ENCODE measurements at regions not wholly inside any gene's neighbourhood (a gene's known extent, or its start where the extent isn't known, plus 50 kb on each side); places are given as distances from the start of the nearest gene placed in this dataset.

DNA sequence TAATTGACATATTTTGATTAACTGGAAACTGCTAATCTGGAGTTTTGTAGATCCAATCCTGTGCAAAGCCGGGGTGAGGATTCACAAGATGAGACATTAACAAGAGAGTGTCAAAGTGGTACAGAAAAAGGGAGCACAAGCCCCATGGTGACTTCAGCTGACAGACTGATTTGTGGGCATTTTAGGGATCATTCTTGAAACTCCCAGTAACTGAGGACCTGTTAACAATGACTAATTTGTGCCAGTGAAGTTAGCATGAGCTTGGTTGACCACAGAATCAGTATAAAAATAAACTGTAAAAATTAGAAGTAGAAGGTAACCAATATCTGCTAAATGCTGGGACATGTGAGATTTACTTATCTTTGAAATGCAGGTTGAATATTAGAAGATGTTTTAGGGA lies 1578.3 kb downstream of the EFNA5 start:
- Histone ChIP-seq H3K4me1 (no peaks in the 10 kb centered on the region), H3K36me3 (ENCODE audit: insufficient read depth in 1 of 2, low read depth in 1 of 2) (no peaks in the 10 kb centered on the region), H3K4me3 (no peak overlapping the region), H3K27me3 (ENCODE audit: insufficient read depth in 3 of 3, low read length in 2 of 3) (no peaks in the 10 kb centered on the region), H3K9me3 (no peaks in the 10 kb centered on the region), H3K27ac (no peak overlapping the region)
- TF ChIP-seq CTCF (IDR thresholded peaks at IDR 0.05), result no peak
- WGBS, 3 donors, result 70 to 74% (median 73%) methylated on average over 1 of the region's 1 CpG
- intact Hi-C loops (cut with DNase I), result no loop called here
- ATAC-seq (no peak), DNase-seq (no peak)

DNA sequence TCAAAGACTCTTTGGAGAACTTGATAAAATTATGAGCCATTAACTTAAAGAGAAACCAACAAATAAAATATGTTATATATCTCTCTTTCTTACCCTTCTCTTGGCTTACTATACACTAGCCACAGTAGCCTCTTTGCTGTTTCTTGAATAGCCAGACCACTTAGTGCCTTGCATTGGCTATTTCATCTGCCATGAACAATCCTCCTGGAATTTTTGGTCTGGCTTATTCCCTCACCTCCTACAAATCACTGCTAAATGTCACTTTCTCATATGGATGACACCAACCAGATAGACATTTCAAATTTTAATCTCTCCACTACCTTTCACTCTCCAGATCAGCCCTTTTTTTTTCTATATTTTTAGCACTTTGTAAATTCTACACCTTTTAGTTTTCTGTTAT lies 1581.7 kb downstream of the EFNA5 start:
- H3K9me3 ChIP-seq, result no peaks in the 10 kb centered on the region
- no peak for ATAC-seq
- no peaks in the 10 kb centered on the region for H3K36me3 ChIP-seq (ENCODE audit: insufficient read depth in 1 of 2, low read depth in 1 of 2)
- no peak for DNase-seq
- intact Hi-C loops (cut with DNase I), result no loop called here
- H3K4me1 ChIP-seq, result no peaks in the 10 kb centered on the region
- H3K27ac ChIP-seq, result no peak overlapping the region
- TF ChIP-seq CTCF (IDR thresholded peaks at IDR 0.05), result no peak
- no peak overlapping the region for H3K4me3 ChIP-seq
- H3K27me3 ChIP-seq (ENCODE audit: insufficient read depth in 3 of 3, low read length in 2 of 3), result no peaks in the 10 kb centered on the region

- Histone ChIP-seq H3K27me3 (ENCODE audit: insufficient read depth in 3 of 3, low read length in 2 of 3) (no peaks in the 10 kb centered on the region), H3K36me3 (ENCODE audit: insufficient read depth in 1 of 2, low read depth in 1 of 2) (no peaks in the 10 kb centered on the region), H3K27ac (no peak overlapping the region), H3K9me3 (no peaks in the 10 kb centered on the region), H3K4me1 (no peaks in the 10 kb centered on the region), H3K4me3 (no peak overlapping the region)
- ATAC-seq, result no peak
- no peak for DNase-seq
- intact Hi-C loops (cut with DNase I), result no loop called here
- no peak for TF ChIP-seq CTCF (IDR thresholded peaks at IDR 0.05)
Observed at GRCh38 chr5:106088462-106088861, 1582.3 kb downstream of the EFNA5 start.

- Histone ChIP-seq H3K9me3 (no peaks in the 10 kb centered on the region), H3K36me3 (ENCODE audit: insufficient read depth in 1 of 2, low read depth in 1 of 2) (no peaks in the 10 kb centered on the region), H3K4me3 (no peak overlapping the region), H3K4me1 (no peaks in the 10 kb centered on the region), H3K27ac (no peak overlapping the region), H3K27me3 (ENCODE audit: insufficient read depth in 3 of 3, low read length in 2 of 3) (no peaks in the 10 kb centered on the region)
- WGBS, 3 donors, result 65 to 68% (median 66%) methylated on average over 2 of the region's 2 CpGs
- ATAC-seq (no peak), DNase-seq (no peak)
- TF ChIP-seq CTCF (IDR thresholded peaks at IDR 0.05), result no peak
- intact Hi-C loops (cut with DNase I), result no loop called here
Observed at GRCh38 chr5:106086352-106086751, 1584.4 kb downstream of the EFNA5 start.

GRCh38 chr5:106085556-106085955 lies 1585.2 kb downstream of the EFNA5 start:
- Histone ChIP-seq H3K36me3 (ENCODE audit: insufficient read depth in 1 of 2, low read depth in 1 of 2) (no peaks in the 10 kb centered on the region), H3K4me1 (no peaks in the 10 kb centered on the region), H3K27me3 (ENCODE audit: insufficient read depth in 3 of 3, low read length in 2 of 3) (no peaks in the 10 kb centered on the region), H3K4me3 (no peak overlapping the region), H3K9me3 (no peaks in the 10 kb centered on the region), H3K27ac (no peak overlapping the region)
- TF ChIP-seq CTCF (IDR thresholded peaks at IDR 0.05), result no peak
- no peak for ATAC-seq
- WGBS, 3 donors, result 59 to 67% (median 60%) methylated on average over 2 of the region's 2 CpGs
- intact Hi-C loops (cut with DNase I), result no loop called here
- DNase-seq, result no peak
